Neural progenitor cell (in vitro differentiated cells): ENCODE measurements at regions not wholly inside any gene's neighbourhood (a gene's known extent, or its start where the extent isn't known, plus 50 kb on each side); places are given as distances from the start of the nearest gene placed in this dataset.

Source experiments
- CTCF ChIP-seq: fragments of 200-600 bp; sonication (generic); IDR thresholded peaks from 2 replicates; pipeline ENCODE4 v1.5.1; 2017; ENCODE audit warnings: antibody characterized with exemption, mild to moderate bottlenecking
- EZH2 ChIP-seq: fragments of 200-600 bp; sonication (generic); IDR thresholded peaks from 2 replicates; pipeline ENCODE4 v1.6.1; 2017; ENCODE audit warnings: antibody characterized with exemption, mild to moderate bottlenecking, moderate library complexity
- EZH2phosphoT487 ChIP-seq: fragments of 200-600 bp; sonication (generic); IDR thresholded peaks from 2 replicates; pipeline ENCODE4 v1.6.1; 2017; ENCODE audit warnings: antibody characterized with exemption

GRCh38 chr6:113352029-113352801, 504.9 kb upstream of the MARCKS start:
- no peak for TF ChIP-seq CTCF
- no peak for TF ChIP-seq EZH2
- no peak for TF ChIP-seq EZH2phosphoT487
